ENCODE measurements at regions not wholly inside any gene's neighbourhood (a gene's known extent, or its start where the extent isn't known, plus 50 kb on each side); places are given as distances from the start of the nearest gene placed in this dataset.

DNA sequence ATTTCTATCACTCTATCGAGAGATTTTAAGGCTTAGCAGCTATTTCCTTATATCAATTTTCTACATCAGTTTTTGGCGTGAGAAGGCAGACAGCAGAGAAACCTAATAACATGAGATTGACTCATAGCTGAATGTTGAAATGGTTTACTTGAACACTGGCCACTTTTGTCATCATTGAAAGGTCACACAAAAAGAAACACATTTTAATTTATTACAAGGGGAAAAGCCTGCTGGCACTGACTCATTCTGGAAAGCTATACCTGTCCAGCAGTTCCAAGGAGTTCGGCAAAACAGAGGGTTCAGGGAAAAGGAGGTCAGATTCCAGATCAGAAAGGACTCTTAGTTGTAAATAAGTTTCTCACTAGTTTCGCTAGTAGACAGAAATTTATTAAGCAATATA, 566.4 kb downstream of the DNAH5 start:
- TF ChIP-seq, protein P1, sequence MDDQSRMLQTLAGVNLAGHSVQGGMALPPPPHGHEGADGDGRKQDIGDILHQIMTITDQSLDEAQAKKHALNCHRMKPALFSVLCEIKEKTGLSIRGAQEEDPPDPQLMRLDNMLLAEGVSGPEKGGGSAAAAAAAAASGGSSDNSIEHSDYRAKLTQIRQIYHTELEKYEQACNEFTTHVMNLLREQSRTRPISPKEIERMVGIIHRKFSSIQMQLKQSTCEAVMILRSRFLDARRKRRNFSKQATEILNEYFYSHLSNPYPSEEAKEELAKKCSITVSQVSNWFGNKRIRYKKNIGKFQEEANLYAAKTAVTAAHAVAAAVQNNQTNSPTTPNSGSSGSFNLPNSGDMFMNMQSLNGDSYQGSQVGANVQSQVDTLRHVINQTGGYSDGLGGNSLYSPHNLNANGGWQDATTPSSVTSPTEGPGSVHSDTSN (CRISPR knock-in tag; IDR thresholded peaks at IDR 0.05), result no peak
- TF ChIP-seq MYNN (tag by site-specific recombination; IDR thresholded peaks at IDR 0.05; ENCODE audit: borderline replicate concordance) (no peak), ZBTB48 (tag by site-specific recombination; IDR thresholded peaks at IDR 0.05) (no peak), TRIM28 (IDR thresholded peaks at IDR 0.05; ENCODE audit: borderline replicate concordance, low read length) (no peak), ZNF670 (tag by site-specific recombination; IDR thresholded peaks at IDR 0.05; ENCODE audit: low read depth) (no peak), KLF1 (tag by site-specific recombination; IDR thresholded peaks at IDR 0.05) (no peak), BCL11B (tag by site-specific recombination; IDR thresholded peaks at IDR 0.05; ENCODE audit: low read depth) (no peak)
- TF ChIP-seq, protein P2, sequence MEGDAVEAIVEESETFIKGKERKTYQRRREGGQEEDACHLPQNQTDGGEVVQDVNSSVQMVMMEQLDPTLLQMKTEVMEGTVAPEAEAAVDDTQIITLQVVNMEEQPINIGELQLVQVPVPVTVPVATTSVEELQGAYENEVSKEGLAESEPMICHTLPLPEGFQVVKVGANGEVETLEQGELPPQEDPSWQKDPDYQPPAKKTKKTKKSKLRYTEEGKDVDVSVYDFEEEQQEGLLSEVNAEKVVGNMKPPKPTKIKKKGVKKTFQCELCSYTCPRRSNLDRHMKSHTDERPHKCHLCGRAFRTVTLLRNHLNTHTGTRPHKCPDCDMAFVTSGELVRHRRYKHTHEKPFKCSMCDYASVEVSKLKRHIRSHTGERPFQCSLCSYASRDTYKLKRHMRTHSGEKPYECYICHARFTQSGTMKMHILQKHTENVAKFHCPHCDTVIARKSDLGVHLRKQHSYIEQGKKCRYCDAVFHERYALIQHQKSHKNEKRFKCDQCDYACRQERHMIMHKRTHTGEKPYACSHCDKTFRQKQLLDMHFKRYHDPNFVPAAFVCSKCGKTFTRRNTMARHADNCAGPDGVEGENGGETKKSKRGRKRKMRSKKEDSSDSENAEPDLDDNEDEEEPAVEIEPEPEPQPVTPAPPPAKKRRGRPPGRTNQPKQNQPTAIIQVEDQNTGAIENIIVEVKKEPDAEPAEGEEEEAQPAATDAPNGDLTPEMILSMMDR (tag by site-specific recombination; IDR thresholded peaks at IDR 0.05), result no peak
- TF ChIP-seq, protein P3, sequence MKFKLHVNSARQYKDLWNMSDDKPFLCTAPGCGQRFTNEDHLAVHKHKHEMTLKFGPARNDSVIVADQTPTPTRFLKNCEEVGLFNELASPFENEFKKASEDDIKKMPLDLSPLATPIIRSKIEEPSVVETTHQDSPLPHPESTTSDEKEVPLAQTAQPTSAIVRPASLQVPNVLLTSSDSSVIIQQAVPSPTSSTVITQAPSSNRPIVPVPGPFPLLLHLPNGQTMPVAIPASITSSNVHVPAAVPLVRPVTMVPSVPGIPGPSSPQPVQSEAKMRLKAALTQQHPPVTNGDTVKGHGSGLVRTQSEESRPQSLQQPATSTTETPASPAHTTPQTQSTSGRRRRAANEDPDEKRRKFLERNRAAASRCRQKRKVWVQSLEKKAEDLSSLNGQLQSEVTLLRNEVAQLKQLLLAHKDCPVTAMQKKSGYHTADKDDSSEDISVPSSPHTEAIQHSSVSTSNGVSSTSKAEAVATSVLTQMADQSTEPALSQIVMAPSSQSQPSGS (tag by site-specific recombination; IDR thresholded peaks at IDR 0.05; ENCODE audit: low read depth), result no peak
